VCaP (cell line): ENCODE measurements at regions not wholly inside any gene's neighbourhood (a gene's known extent, or its start where the extent isn't known, plus 50 kb on each side); places are given as distances from the start of the nearest gene placed in this dataset.
"Not testable (repeated sequence)": the region's sequence is repeated elsewhere in the genome, so short reads cannot be mapped to it uniquely, and the experiment has no call there.

Source experiments
- H3K27ac ChIP-seq: fragments of 450-650 bp; 2 replicates; pipeline ENCODE4 v1.5.1; 2017
- TF ChIP-seq, protein P1 (sequence below): fragments of 450-650 bp; conservative IDR thresholded peaks from 2 replicates; pipeline ENCODE4 v1.5.1; 2017; ENCODE audit warnings: mild to moderate bottlenecking, moderate library complexity

DNA sequence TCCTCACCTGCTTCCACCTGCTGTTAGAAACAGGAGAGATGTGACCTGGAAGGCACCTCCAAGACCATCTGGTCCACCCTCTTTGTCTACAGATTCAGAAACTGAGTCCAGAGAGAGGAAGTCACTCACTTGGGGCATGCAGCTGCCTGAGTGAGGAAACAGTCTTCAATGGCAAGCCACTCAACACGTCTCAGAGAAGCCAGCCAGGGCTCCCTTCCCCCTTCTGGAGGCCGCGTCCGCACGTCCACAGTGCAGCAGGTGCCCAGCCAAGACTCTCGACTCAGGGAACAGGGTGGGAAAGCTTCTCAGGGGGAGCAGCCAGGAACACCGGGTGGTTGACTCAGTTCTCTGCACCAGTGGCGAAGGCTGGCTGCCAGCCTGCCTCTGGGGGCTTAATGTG, 201.7 kb downstream of the BCL11A start:
- no peak overlapping the region for H3K27ac ChIP-seq

DNA sequence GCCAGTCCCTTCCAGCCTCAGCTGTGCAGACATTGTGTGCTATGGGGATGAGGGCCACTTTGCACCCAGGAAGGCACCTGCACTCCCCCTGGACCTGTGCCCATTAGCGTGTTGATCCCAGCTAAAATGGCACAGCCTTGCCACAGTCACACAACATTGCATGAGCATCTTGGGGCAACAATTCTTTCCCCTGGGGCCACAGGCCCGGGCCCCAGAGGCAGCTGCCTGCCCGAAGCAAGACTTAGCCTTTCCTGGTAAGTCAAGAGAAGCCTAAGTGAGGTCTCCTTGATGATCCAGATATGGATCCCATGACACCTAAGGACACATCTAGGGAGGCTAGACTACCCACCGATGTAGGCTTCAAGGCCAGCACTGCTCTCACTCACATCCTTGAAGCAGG, 202.1 kb downstream of the BCL11A start:
- TF ChIP-seq, protein P1, sequence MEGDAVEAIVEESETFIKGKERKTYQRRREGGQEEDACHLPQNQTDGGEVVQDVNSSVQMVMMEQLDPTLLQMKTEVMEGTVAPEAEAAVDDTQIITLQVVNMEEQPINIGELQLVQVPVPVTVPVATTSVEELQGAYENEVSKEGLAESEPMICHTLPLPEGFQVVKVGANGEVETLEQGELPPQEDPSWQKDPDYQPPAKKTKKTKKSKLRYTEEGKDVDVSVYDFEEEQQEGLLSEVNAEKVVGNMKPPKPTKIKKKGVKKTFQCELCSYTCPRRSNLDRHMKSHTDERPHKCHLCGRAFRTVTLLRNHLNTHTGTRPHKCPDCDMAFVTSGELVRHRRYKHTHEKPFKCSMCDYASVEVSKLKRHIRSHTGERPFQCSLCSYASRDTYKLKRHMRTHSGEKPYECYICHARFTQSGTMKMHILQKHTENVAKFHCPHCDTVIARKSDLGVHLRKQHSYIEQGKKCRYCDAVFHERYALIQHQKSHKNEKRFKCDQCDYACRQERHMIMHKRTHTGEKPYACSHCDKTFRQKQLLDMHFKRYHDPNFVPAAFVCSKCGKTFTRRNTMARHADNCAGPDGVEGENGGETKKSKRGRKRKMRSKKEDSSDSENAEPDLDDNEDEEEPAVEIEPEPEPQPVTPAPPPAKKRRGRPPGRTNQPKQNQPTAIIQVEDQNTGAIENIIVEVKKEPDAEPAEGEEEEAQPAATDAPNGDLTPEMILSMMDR = no peak
- H3K27ac ChIP-seq = no peak overlapping the region

More for the DNA sequence above, 201.7 kb downstream of the BCL11A start:
- TF ChIP-seq, protein P1 = no peak

DNA sequence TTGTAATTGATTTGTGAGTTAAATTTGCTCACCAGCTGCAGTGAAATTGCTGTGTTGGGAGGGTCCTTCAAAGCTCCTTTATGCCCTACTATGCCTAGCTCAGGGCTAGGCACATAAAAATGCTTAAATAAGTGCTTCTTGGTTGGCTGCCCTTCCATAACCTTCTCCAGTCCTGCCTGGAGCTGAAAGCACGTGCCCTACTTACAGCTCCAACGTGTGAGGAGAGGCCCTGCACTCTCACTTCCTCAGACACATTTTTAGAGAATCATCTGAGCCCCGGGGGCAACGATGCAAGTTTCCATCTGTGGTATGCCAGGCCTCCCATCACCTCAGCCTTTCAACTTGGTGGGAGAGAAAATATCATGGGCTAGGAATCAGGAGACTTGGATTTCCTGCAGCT, 202.7 kb downstream of the BCL11A start:
- TF ChIP-seq, protein P1 = no peak
- H3K27ac ChIP-seq = no peak overlapping the region

DNA sequence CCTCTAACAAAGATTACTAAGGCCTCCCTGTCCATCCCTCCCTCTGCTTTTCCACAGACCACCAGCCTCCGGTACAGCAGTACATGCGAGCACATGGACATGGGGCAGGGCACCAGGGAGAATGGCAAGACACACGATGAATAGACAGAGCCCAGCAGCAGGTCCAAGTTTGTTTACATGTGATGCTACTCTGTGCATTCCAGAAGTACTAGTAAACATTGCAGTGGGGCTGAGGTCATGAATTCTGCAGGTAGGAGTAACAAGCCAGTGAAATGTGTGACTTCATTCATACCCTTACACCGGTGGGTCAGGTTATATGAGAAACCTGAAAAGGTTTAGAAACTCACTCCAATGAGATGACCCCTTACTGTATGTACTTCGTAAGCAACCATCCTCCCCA, 205.7 kb downstream of the BCL11A start:
- no peak overlapping the region for H3K27ac ChIP-seq
- TF ChIP-seq, protein P1 = no peak

DNA sequence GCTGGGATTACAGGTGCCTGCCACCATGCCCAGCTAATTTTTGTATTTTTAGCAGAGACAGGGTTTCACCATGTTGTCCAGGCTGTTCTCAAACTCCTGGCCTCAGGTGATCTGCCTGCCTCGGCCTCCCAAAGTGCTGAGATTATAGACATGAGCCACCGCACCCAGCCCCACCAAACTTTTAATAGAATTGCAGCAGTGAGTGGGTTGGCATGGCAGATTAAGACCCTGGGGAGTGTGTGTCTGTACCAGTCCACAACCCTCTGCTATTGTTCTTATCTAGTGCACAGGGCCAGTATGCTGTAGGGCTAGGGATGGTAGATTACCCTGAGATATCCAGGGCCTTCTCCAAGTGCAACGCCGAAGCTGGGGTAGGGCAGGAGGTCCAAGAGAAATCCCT, 211.0 kb downstream of the BCL11A start:
- H3K27ac ChIP-seq = not testable (repeated sequence)

DNA sequence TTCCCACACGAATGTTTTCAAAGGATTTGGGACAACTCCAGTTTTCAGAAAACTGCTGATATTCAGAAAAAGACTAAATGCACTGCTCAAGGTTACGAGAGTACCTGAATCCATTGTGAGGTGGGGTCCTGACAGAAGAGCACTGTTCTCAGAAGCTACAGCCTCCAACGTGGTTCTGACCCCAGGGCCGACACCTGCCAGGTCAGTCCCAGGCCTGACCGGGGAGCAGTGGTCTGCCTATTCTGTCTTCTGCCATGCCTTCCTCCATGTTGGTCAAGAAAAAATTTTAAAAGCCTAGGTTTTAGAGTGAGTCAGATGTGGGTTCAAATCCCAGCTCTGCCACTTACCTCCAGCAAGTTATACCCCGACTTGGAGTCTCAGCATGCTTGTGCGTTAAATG, 212.3 kb downstream of the BCL11A start:
- TF ChIP-seq, protein P1 = no peak
- H3K27ac ChIP-seq = no peak overlapping the region

DNA sequence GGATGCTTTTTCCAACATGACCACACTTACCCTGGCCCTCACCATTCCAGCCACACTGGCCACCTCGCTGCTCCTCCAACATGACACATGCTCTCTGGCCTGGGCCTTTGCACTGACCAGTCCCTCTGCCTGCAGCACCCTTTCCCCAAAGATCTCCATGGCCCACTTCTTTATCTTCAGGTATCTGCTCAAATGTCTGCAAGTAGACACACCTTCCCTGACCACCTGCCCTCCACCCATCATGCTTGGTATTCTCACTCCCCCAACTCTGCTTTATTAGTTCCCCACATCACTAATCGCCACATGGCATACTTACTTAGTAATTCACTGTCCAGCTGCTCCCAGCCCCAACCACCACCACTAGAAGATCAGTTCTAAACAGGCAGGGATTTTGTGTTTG, 214.2 kb downstream of the BCL11A start:
- TF ChIP-seq, protein P1 = no peak
- H3K27ac ChIP-seq = no peak overlapping the region

DNA sequence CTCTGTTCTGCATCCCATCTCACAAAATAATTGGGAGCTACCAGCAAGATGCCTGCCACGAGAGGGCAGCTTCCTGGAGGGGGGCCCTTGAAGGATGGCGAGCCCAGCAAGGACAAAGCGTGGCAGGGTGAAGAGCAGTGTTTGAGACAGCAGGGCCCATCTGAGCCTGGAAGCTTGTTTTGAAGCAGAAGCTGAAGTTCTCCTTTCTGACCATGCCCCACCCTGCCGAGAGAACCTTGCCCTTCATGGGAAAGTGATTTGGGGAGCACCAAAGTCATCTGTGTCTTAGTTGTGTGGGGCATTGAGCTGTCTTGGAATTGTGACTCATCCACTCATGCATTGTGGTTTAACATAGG, 216.3 kb downstream of the BCL11A start:
- no peak overlapping the region for H3K27ac ChIP-seq
- TF ChIP-seq, protein P1 = no peak
